ENCODE measurements at regions not wholly inside any gene's neighbourhood (a gene's known extent, or its start where the extent isn't known, plus 50 kb on each side); places are given as distances from the start of the nearest gene placed in this dataset.

GRCh38 chr16:6200271-6200670 is 1102.7 kb upstream of the EEF2KMT start:
- TF ChIP-seq CTCF (IDR thresholded peaks at IDR 0.05) (no peak), POLR2AphosphoS5 (IDR thresholded peaks at IDR 0.05; ENCODE audit: insufficient read depth in 1 of 2, low read depth in 1 of 2) (no peak), POLR2A (IDR thresholded peaks at IDR 0.05) (no peak)

All from vagina (tissue), 2 donors.